ENCODE measurements at regions not wholly inside any gene's neighbourhood (a gene's known extent, or its start where the extent isn't known, plus 50 kb on each side); places are given as distances from the start of the nearest gene placed in this dataset.

DNA sequence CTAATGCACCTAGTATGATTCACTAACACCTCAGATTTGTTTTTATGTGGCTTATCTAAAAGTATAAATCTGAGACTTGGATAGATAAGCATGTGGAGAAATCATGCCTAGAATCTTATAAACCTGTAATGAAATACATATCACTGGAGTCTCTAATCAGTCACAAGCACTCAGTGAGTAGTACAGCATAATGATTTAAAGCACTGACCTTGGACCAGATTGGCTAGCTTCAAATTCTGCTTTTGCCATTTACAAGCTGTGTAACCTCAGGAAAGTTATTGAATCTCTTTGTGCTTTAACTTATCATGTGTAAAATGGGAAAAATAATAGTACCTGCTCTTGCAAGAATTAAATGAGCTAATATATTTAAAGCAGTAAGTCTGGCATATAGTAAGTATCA is 61.2 kb upstream of the ALDH1A1 start:
- TF ChIP-seq CTCF (IDR thresholded peaks at IDR 0.05) (no peak), TP53 (CRISPR knock-in tag; IDR thresholded peaks at IDR 0.05) (no peak), ZFP36 (IDR thresholded peaks at IDR 0.05; ENCODE audit: borderline replicate concordance, partially characterized antibody) (no peak), POLR2A (IDR thresholded peaks at IDR 0.05; ENCODE audit: low read length) (no peak), CHD2 (IDR thresholded peaks at IDR 0.05; ENCODE audit: low read length, partially characterized antibody) (no peak), RCOR1 (IDR thresholded peaks at IDR 0.05; ENCODE audit: low read depth, low read length) (no peak), RAD21 (conservative IDR thresholded peaks at IDR 0.05 in 1 of 2, IDR thresholded peaks at IDR 0.05 in 1 of 2) (no peak), SREBF2 (IDR thresholded peaks at IDR 0.05) (no peak), EP300 (IDR thresholded peaks at IDR 0.05) (no peak)

Measured in A549 (cell line).